HUES64 (cell line): ENCODE measurements at regions not wholly inside any gene's neighbourhood (a gene's known extent, or its start where the extent isn't known, plus 50 kb on each side); places are given as distances from the start of the nearest gene placed in this dataset.
"Not testable (repeated sequence)": the region's sequence is repeated elsewhere in the genome, so short reads cannot be mapped to it uniquely, and the experiment has no call there.

Experiments used
- H3K27ac ChIP-seq: 2 replicates; pipeline ENCODE4 v1.7.0; 2013; ENCODE audit warnings: low read depth, low read length, inconsistent platforms
- H3K27me3 ChIP-seq: 2 replicates; pipeline ENCODE4 v1.6.1; 2013; ENCODE audit warnings: mild to moderate bottlenecking, low read length; ENCODE audit not compliant: insufficient read depth
- H3K36me3 ChIP-seq: 2 replicates; pipeline ENCODE4 v1.6.1; 2013; ENCODE audit warnings: mild to moderate bottlenecking, low read length; ENCODE audit not compliant: insufficient read depth
- H3K4me1 ChIP-seq: 2 replicates; pipeline ENCODE4 v1.6.1; 2013; ENCODE audit warnings: mild to moderate bottlenecking, low read length, moderate library complexity; ENCODE audit not compliant: insufficient read depth
- H3K4me3 ChIP-seq: 2 replicates; pipeline ENCODE4 v1.5.1; 2013; ENCODE audit warnings: mild to moderate bottlenecking, low read length, moderate library complexity
- H3K9ac ChIP-seq: 2 replicates; pipeline ENCODE4 v1.6.1; 2013; ENCODE audit warnings: mild to moderate bottlenecking, low read depth, low read length
- H3K9me3 ChIP-seq: 2 replicates; pipeline ENCODE4 v1.6.1; 2013; ENCODE audit warnings: low read depth, low read length; ENCODE audit not compliant: insufficient read depth
- WGBS: fragments of 150-250, 120-280 bp; methylation state at CpG from one replicate; pipeline ENCODE4 v1.1.7; 2013; ENCODE audit warnings: missing lambda C conversion rate; 5-methylcytosine and 5-hydroxymethylcytosine counted together

DNA sequence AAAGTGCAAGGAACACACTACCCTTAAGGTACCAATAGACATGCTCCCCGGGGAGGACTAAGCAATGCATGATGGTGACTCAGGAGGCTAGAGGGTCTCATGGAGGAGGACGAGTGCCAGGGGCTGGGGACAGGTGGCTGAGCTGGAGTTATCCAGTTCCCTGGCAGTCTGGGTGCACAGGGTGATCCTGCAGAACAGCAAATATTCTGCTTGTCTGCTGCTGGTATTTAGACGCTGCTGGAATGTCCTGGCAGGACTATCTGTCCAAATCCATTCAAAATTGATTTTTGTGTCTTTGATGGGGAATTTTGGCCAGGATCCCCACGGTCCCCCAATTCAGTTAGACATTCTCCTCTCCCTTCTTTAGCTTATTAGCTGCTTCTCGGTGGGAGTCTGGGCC lies 138.7 kb downstream of the C12orf75 start:
- H3K9ac ChIP-seq, result no peak overlapping the region
- H3K4me3 ChIP-seq, result no peak overlapping the region
- H3K4me1 ChIP-seq, result peaks cover 14% of the 10 kb centered on the region
- H3K27me3 ChIP-seq, result no peaks in the 10 kb centered on the region
- H3K27ac ChIP-seq, result no peak overlapping the region
- 75% methylated on average over 5 of the region's 5 CpGs for WGBS
- H3K9me3 ChIP-seq, result no peaks in the 10 kb centered on the region
- no peaks in the 10 kb centered on the region for H3K36me3 ChIP-seq

DNA sequence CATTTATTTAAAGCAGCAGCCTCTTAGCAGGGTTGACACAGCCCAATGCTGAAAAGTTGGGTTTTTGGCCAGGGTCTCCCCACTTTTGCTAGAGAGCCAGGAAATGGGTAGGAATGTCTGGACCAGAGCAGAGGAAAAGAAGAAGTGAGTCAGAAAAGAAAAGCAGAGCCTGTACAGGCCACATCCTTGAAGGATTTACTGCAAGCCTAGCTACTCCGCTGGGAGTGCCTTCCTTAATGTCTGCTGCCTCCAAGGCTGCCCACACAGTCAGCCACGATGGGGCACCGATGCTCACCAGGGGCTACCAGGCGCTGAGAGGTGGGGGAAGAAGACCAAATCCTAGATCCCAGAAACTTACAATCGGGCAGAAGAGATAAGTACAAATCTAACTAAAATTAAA lies 139.2 kb downstream of the C12orf75 start:
- Histone ChIP-seq H3K36me3 (no peaks in the 10 kb centered on the region), H3K9ac (no peak overlapping the region), H3K27ac (no peak overlapping the region), H3K9me3 (no peaks in the 10 kb centered on the region), H3K4me1 (peaks cover 14% of the 10 kb centered on the region), H3K27me3 (no peaks in the 10 kb centered on the region), H3K4me3 (no peak overlapping the region)
- 85% methylated on average over 5 of the region's 5 CpGs for WGBS

DNA sequence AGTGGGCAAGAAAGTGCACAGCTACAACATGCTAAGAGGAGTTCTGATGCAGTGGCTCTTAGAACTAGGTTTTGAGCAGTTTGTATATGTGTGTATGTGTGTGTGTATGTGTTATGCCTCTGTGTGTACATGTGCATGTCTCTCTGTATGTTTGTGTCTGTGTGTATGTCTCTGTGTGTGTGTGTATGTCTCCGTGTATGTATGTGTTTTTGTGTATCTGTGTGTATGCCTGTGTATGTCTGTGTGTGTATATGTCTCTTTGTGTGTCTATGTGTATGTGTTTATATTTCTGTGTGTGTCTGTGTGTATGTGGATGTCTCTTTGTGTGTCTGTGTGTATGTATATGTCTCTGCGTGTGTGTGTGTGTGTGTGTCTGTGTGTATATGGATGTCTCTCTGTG lies 139.6 kb downstream of the C12orf75 start:
- Histone ChIP-seq H3K9me3 (no peaks in the 10 kb centered on the region), H3K27ac (no peak overlapping the region), H3K36me3 (no peaks in the 10 kb centered on the region), H3K27me3 (no peaks in the 10 kb centered on the region), H3K9ac (no peak overlapping the region), H3K4me3 (no peak overlapping the region), H3K4me1 (peaks cover 14% of the 10 kb centered on the region)
- WGBS, result 78% methylated on average over 2 of the region's 2 CpGs

DNA sequence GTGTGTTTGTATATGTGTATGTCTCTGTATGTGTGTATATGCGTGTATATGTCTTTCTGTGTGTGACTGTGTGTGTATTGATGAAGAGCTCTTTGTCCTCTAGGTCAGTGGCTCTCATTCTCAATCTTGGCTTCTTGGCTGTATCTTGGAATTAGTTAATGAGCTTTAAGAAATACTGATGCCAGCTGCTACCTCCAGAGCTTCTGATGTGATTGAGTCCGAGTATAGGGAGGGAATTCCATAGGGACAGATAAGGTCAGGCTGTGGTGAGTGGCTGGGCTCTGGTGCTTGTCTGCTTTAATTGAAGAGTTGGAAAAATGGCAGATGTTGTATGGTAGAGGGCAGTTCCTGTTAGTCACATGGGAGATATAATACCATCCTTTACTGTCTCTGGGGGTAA lies 140.1 kb downstream of the C12orf75 start:
- Histone ChIP-seq H3K4me1 (peaks cover 14% of the 10 kb centered on the region), H3K9me3 (no peaks in the 10 kb centered on the region), H3K9ac (no peak overlapping the region), H3K36me3 (no peaks in the 10 kb centered on the region), H3K27me3 (no peaks in the 10 kb centered on the region), H3K27ac (no peak overlapping the region), H3K4me3 (no peak overlapping the region)
- 90% methylated on average over 2 of the region's 2 CpGs for WGBS

DNA sequence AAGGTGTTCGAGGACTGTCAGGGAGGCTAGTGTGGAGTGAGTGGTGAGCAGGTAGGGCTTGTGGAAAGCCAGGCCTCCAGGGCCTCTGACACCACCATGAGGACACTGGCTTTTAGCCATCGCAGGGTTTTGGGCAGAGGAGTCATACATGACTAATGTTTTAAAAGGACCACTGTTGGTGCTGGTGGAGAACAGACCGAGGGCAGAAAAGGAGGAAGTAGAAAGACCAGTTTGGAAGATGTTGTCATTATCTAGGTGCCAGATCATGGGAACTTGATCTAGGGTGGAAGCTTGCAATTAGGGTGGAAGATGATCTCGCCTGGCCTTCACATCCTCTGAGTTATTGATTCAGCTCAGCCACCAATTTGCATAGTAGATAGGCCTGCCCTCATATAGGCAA lies 144.2 kb downstream of the C12orf75 start:
- Histone ChIP-seq H3K27me3 (no peaks in the 10 kb centered on the region), H3K9me3 (no peaks in the 10 kb centered on the region), H3K27ac (no peak overlapping the region), H3K9ac (no peak overlapping the region), H3K4me1 (peaks cover 16% of the 10 kb centered on the region), H3K4me3 (no peak overlapping the region), H3K36me3 (no peaks in the 10 kb centered on the region)
- WGBS, result 93% methylated on average over 4 of the region's 4 CpGs

DNA sequence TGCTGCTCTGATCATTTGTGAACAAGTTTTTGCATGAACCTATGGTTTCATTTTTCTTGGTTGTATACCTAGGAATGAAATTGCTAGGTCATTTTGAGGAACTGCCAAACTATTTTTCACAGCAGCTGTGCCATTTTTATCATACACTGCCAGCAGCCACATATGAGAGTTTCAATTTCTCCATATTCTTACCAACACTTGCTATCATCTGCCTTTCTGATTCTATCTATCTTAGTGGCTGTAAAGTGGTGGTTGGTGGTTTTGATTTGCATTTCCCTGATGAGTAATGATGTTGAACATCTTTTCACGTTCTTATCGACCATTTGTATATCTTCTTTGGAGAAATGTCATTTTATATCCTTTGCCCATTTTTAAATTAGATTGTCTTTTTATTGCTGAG lies 146.1 kb downstream of the C12orf75 start:
- no peaks in the 10 kb centered on the region for H3K36me3 ChIP-seq
- H3K4me3 ChIP-seq, result no peak overlapping the region
- peaks cover 29% of the 10 kb centered on the region for H3K4me1 ChIP-seq
- no peaks in the 10 kb centered on the region for H3K9me3 ChIP-seq
- 72% methylated on average over 2 of the region's 2 CpGs for WGBS
- H3K27me3 ChIP-seq, result no peaks in the 10 kb centered on the region
- H3K27ac ChIP-seq, result no peak overlapping the region
- H3K9ac ChIP-seq, result no peak overlapping the region

DNA sequence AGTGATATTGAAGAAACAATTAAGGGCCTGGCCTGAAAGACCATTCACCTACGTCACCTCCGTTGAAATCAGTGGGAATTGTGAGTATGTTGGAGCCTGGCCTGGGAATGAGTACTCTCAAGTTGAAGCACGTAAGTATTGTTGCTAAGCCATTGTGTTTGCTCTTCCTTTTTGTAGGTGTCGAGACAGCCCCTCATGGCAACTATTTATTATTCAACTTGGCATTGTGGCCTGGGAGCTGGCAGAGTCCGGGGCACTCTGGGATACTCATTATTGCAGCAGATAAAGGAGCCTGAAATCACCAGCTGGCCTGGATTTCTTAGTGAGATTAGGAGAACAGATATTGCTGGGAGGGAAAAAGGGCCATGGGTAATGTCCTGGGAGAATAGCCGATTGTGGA lies 147.4 kb downstream of the C12orf75 start:
- no peaks in the 10 kb centered on the region for H3K9me3 ChIP-seq
- H3K27me3 ChIP-seq, result no peaks in the 10 kb centered on the region
- no peak overlapping the region for H3K27ac ChIP-seq
- WGBS, result 89% methylated on average over 6 of the region's 6 CpGs
- H3K4me1 ChIP-seq, result peaks cover 29% of the 10 kb centered on the region
- no peak overlapping the region for H3K9ac ChIP-seq
- no peak overlapping the region for H3K4me3 ChIP-seq
- no peaks in the 10 kb centered on the region for H3K36me3 ChIP-seq

DNA sequence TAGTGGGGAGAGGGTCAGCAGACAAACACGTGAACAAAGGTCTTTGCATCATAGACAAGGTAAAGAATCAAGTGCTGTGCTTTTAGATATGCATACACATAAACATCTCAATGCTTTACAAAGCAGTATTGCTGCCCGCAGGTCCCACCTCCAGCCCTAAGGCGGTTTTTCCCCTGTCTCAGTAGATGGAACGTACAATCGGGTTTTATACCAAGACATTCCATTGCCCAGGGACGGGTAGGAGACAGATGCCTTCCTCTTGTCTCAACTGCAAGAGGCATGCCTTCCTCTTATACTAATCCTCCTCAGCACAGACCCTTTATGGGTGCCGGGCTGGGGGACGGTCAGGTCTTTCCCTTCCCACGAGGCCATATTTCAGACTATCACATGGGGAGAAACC lies 148.3 kb downstream of the C12orf75 start:
- H3K36me3 ChIP-seq, H3K27me3 ChIP-seq, H3K27ac ChIP-seq, H3K9me3 ChIP-seq, H3K4me3 ChIP-seq, H3K9ac ChIP-seq: not testable (repeated sequence)
- H3K4me1 ChIP-seq, result peaks cover 29% of the 10 kb centered on the region
- WGBS, result 62% methylated on average over 8 of the region's 9 CpGs

DNA sequence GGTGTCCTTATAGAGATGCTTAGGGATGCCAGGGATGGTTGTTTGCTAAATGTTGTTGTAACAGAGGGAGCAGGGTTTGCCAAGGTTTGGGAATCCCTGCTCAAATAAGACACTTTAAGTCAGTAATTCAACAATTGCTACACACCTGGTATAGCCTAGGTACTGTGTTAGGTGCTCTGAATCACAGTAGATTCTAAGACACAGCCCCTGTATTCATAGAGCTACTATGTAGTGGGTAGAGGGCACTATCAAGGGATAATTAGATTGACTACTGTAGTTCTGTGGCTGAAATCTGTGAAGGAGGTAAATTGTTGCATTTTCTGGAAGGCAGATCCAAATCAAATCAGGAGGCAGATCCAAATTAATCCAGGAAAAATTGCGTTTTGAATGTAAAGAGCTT lies 149.2 kb downstream of the C12orf75 start:
- Histone ChIP-seq H3K4me1 (peaks cover 29% of the 10 kb centered on the region), H3K27ac (peak overlapping the region; percentile 34; the same call in 1 of the 2 replicates), H3K4me3 (no peak overlapping the region), H3K36me3 (no peaks in the 10 kb centered on the region), H3K9me3 (no peaks in the 10 kb centered on the region), H3K9ac (no peak overlapping the region), H3K27me3 (no peaks in the 10 kb centered on the region)
- 87% methylated on average over 1 of the region's 1 CpG for WGBS

DNA sequence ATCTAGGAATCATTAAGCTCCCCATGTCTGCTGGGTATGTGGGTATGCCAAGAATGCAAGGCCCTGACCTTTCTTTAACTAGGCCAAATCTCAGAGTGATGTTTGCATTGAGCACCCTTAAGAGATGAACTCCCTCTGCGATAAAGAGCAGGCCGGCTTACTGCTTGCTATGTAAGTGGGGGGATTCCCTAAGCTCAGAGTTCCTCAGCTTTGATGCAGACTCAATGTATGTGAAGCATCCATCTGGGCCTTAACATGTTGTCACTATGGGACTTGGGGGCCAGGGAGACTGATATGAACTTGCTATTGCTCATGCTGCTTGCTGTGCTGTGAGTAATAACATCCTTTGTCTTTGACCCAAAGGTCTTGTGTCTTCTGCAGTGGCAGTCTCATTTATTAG lies 149.7 kb downstream of the C12orf75 start:
- no peaks in the 10 kb centered on the region for H3K27me3 ChIP-seq
- H3K9ac ChIP-seq, result no peak overlapping the region
- no peaks in the 10 kb centered on the region for H3K9me3 ChIP-seq
- 66% methylated on average over 2 of the region's 2 CpGs for WGBS
- no peak overlapping the region for H3K4me3 ChIP-seq
- peaks cover 29% of the 10 kb centered on the region for H3K4me1 ChIP-seq
- H3K27ac ChIP-seq, result peak overlapping the region; percentile 34; the same call in 1 of the 2 replicates
- H3K36me3 ChIP-seq, result no peaks in the 10 kb centered on the region

DNA sequence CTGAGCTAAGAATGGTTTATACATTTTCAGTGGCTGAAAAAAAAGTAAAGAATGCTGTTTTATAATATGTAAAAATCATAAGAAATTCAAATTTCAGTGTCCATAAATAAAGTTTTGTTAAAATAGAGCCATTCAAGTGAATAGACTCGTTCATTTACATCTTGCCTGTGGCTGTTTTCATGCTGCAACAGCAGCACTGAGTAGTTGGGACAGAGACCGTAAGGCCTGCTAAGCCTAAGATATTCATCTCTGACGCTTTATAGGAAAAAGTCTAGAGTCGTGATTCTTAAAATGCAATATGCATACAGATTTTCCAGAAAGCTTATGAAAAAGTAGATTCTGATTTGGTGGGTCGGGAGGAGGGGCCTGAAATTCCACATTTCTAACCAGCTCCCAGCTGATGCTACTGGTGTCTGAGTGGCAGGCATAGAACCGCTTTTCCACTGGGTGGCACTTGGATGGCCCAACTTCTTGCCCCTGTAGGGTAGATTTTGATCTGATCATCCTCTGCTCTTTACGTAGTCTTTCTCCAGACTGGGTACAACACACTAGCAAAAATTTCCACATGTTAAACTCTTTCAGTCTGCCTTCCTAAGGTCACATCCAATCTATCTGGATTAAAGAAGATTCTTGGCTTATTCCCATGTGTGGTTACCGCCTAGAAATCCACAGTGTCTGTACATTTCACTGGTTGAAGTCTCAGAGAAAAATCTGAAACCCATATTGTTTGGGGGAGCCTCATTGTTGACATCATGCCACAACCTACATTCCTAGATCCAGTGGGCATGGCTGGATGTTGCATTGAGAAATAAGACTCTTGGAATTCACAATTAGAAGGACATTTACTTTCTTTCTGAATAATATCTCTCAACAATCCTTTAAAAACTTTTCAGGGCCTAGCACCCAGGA lies 151.2 kb downstream of the C12orf75 start:
- peaks cover 29% of the 10 kb centered on the region for H3K4me1 ChIP-seq
- H3K27ac ChIP-seq, result no peak overlapping the region
- H3K4me3 ChIP-seq, result no peak overlapping the region
- no peaks in the 10 kb centered on the region for H3K27me3 ChIP-seq
- H3K9me3 ChIP-seq, result no peaks in the 10 kb centered on the region
- WGBS, result 92% methylated on average over 8 of the region's 8 CpGs
- no peak overlapping the region for H3K9ac ChIP-seq
- no peaks in the 10 kb centered on the region for H3K36me3 ChIP-seq
